ENCODE measurements at regions not wholly inside any gene's neighbourhood (a gene's known extent, or its start where the extent isn't known, plus 50 kb on each side); places are given as distances from the start of the nearest gene placed in this dataset.

GRCh38 chr5:5658889-5659465, 236.5 kb downstream of the ICE1 start:
- DNase-seq: no peak

GRCh38 chr5:5658226-5658625, 235.7 kb downstream of the ICE1 start:
- no peak for DNase-seq

DNA sequence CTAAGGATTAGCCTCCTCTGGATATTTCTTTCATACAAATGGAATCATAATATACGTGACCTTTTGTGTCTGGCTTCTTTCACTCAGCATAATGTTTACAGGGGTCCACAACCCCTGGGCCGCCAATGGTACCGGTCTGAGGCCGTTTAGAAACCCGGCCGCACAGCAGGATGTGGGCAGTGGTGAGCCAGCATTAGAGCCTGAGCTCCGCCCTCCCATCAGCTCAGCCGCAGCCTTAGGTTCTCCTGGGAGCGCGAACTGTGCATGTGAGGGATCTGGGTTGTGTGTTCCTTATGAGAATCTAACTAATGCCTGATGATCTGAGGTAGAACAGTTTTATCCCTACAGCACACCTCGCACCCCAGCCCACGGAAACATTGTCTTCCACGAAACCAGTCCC, 229.7 kb downstream of the ICE1 start:
- no peak for DNase-seq

- no peak for DNase-seq
These were observed 228.5 kb downstream of the ICE1 start for GRCh38 chr5:5650949-5651348.

DNA sequence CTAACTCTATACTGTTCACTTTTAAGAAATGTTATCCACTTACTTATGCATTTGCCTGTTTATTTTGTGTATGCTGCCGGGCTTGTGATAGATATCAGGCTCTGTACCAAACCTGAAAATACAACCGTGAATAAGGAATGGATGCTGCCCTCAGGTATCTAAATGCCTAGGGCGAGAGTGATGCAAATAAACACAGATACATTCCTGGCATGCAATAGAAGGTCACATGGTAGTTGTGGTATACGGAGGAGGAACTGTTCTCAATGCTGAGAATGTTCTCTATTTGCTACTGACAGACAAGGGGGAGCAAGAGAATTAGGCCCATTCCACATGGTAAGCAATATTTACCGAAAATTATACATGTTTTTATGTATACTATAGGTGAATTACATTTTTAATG, 227.8 kb downstream of the ICE1 start:
- DNase-seq: no peak

GRCh38 chr5:5649641-5650040, 227.2 kb downstream of the ICE1 start:
- no peak for DNase-seq

GRCh38 chr5:5648694-5649093, 226.2 kb downstream of the ICE1 start:
- no peak for DNase-seq

GRCh38 chr5:5645891-5646290, 223.4 kb downstream of the ICE1 start:
- DNase-seq: no peak

- no peak for DNase-seq
These were observed 222.7 kb downstream of the ICE1 start for GRCh38 chr5:5645198-5645597.

DNA sequence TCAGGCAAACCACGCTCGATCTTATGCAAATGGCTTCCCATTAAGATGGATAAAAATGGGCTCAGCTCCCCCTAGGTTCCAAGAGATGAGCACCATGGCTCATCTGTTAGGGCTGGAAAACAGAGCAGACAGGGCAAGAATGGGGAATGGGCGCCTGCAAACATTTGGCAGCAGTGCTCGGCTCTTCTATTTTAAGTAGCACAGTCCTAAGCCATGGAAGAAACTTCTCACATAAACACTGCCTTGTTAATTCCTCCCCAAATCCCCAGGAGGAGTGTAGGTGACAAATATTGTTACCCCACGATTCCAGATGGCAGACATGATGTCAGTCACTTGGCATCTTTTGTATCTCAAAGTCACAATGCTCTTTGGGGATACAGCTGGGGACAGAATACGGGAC, 221.8 kb downstream of the ICE1 start:
- no peak for DNase-seq

- no peak for DNase-seq
These were observed 221.0 kb downstream of the ICE1 start for GRCh38 chr5:5643481-5643880.

DNA sequence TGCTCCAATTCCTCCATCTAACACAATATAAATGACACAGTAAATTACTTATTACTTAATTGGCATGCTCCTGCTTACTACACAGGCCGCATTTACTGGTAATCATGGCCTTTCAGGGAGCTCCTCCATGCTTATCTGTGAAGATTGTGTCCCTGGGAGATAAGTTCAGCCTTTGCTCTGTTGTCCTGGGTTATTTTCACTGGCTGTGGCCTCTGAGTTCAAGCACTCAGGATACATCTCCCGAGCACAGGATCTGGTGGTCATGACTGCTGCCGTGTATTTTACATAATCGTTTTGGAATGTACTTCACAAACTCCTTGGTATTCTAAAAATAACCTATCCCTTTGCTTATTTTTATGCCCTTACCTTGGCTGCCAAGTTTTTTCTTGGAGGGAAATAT, 215.7 kb downstream of the ICE1 start:
- no peak for DNase-seq

DNA sequence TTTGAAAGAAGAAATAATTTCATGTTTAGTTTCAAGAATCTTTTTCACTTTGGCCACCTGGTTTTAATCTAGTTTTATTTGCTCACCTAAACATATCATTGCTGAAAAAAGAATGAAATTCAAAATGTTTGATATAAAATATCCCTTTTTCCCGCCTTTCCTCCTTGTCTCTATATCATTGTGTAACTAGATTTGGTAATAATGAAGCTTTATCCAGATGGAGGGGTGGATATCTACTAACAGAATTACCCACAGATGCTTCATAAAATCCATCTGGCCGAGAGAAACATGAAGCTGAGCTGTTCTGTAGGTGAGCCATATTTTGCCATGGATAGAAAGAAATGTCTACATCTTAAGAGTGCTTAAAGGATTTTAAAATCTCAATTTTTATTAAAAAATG, 214.7 kb downstream of the ICE1 start:
- no peak for DNase-seq

- DNase-seq: no peak
These were observed 212.3 kb downstream of the ICE1 start for GRCh38 chr5:5634817-5635216.

- no peak for DNase-seq
These were observed 211.1 kb downstream of the ICE1 start for GRCh38 chr5:5633579-5633978.

GRCh38 chr5:5632678-5633077, 210.2 kb downstream of the ICE1 start:
- DNase-seq: no peak

GRCh38 chr5:5629607-5629978, 207.1 kb downstream of the ICE1 start:
- DNase-seq: no peak

DNA sequence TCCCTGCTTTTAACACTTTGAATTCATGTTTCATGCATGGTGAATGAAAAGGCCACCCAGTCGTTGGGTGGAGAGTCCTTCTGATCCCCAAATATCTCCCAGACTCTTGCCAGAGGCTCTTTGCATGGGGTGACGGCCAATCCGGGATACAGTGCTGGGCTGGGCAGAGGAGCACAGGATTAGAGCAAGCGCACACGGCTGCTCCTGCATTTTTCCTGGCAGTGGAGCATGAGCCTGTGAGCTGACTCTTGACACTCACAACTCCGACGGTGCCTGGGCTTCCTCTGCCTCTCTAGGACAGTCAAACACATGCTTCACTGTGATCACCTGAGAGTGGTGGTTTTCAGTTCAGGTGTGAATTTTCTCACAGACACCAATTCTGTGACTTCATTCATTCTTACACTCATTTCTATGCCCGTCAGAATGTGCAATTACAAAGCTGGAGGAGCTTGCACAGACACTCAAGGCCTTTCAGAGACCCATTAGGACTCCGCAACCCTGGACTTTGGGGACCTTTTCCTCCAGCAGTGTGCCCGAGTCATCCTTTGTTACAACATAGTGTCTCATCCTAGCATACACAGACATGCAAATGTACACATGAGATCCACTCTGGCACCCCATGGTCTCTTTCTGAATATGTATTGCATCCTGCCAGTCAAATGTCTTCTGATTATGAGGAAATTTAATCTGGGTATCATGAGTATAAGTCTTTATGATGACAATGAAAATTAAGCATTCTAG, 206.6 kb downstream of the ICE1 start:
- DNase-seq: no peak

DNA sequence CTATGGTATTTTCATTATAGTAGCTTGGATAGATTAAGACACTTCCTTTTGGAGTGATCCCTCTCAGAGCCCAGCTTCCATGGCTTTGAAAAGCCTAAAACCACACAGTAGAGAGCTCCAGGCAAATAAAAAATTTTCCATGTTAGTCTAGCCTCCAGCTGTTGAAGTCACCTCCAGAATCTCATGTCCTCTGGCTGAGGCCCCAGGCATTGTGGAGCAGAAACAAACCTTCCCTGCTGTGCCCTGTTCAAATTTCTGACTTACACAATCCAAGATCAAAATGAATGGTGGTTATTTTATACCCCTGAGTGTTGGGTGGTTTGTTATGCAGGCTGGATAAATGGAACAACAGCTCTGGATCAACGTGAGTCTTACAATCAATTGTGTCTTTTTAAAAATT, 203.9 kb downstream of the ICE1 start:
- DNase-seq: no peak

DNA sequence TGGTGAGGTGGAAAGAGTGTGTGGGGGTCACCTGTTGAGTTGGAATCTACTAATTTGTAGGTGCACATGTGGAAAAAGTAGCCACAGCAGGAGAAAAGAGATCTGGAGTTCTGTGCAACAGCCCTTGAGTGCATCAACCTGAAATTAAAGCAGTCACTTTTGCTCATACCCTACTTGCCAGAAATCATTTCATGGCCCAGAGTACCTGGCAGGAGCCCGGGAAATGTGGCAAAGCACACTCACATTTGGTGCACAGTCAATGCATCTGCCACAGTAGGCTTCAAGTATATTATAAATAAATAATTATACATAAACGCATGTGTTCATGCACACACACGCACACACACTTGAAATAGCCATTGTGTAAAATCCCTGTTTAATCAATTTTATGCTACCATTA, 203.0 kb downstream of the ICE1 start:
- DNase-seq: no peak

DNA sequence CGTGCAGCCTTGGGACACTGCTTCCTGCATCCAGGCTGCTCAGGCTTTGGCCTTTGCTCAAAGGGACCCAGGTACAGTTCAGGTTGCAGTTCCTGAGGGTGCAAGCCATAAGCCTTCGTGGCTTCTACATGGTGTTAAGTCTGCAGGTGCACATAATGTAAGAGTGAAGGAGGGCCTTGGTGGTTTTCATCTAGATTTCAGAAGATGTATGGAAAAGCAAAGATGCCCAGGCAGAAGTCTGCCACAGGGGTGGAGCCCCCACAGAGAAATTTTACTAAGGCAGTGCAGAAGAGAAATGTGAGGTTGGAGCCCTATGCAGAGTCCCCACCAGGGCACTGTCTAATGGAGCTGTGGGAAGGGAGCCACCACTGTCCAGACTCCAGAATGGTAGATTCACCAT, 200.9 kb downstream of the ICE1 start:
- no peak for DNase-seq

GRCh38 chr5:5622806-5623205, 200.3 kb downstream of the ICE1 start:
- no peak for DNase-seq

DNA sequence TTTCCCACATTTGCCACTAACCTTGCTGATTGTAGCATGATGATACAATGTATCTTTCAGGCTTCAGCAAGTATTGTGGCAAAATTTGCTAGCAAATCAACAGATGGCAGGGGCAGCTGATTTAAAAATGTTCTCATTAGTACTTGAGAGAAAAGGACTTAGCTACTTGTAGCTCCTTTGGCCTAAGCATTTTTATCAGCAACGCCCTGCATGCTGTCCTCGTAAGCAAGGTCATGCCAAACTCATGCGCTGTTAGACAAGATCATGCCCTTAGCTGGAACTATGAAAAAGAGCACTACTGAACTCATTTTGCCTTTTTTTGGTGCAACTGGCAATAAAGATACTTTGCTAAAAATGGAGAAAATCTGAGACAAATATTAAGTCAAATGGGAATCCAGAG, 197.1 kb downstream of the ICE1 start:
- DNase-seq: no peak

GRCh38 chr5:5617024-5617423, 194.5 kb downstream of the ICE1 start:
- DNase-seq: no peak

- no peak for DNase-seq
These were observed 193.9 kb downstream of the ICE1 start for GRCh38 chr5:5616247-5616895.
